H1 (cell line): ENCODE measurements at regions not wholly inside any gene's neighbourhood (a gene's known extent, or its start where the extent isn't known, plus 50 kb on each side); places are given as distances from the start of the nearest gene placed in this dataset.

ENCODE experiments used
- CTCF ChIA-PET: fragments of 300-600 bp; sonication (Branson Sonifier 250); formaldehyde crosslinking; loops from one replicate; lab custom pipeline; 2021; ENCODE audit not compliant: partially characterized antibody; lab: Charles Lee
- POLR2A ChIA-PET: fragments of 300-600 bp; sonication (Branson Sonifier 250); formaldehyde crosslinking; loops from one replicate; lab custom pipeline; 2021; ENCODE audit warnings: inconsistent platforms; ENCODE audit not compliant: partially characterized antibody; lab: Charles Lee
- DNase-seq, 2 experiments: peaks; one replicate each; pipeline versions ENCODE4 v3.0.0 to v3.0.0-alpha.2; 2010 to 2022; ENCODE audit warnings: low spot score in 2 of 2, low read depth in 1 of 2, mixed read lengths in 1 of 2
- FAIRE-seq: peaks from 2 replicates; lab custom pipeline; 2011; peaks lifted over from hg19 to GRCh38; lab: Jason Lieb, UNC
- H2AFZ ChIP-seq: 2 replicates; pipeline ENCODE4 v1.8.1; 2012; ENCODE audit warnings: low read length, inconsistent platforms
- H2AK5ac ChIP-seq: 2 replicates; pipeline ENCODE4 v1.6.1; 2013; ENCODE audit warnings: low read depth, low read length
- H2BK120ac ChIP-seq: replicated peaks from 2 replicates; pipeline ENCODE3; 2013; ENCODE audit warnings: low read depth, low read length, inconsistent platforms
- H2BK12ac ChIP-seq: 2 replicates; pipeline ENCODE4 v1.6.1; 2013; ENCODE audit warnings: low read depth, low read length
- H2BK15ac ChIP-seq: 2 replicates; pipeline ENCODE4 v1.6.1; 2013; ENCODE audit warnings: low read length
- H2BK20ac ChIP-seq: 2 replicates; pipeline ENCODE4 v1.6.1; 2013; ENCODE audit warnings: low read length
- H2BK5ac ChIP-seq: 2 replicates; pipeline ENCODE4 v1.6.1; 2013; ENCODE audit warnings: low read depth, low read length
- H3K14ac ChIP-seq: 2 replicates; pipeline ENCODE4 v1.6.1; 2013; ENCODE audit warnings: inconsistent platforms; ENCODE audit not compliant: insufficient read length
- H3K18ac ChIP-seq: 2 replicates; pipeline ENCODE4 v1.6.1; 2013; ENCODE audit warnings: low read length; ENCODE audit errors: extremely low read depth
- H3K23ac ChIP-seq: 2 replicates; pipeline ENCODE4 v1.6.1; 2013; ENCODE audit warnings: inconsistent platforms; ENCODE audit not compliant: insufficient read length
- H3K23me2 ChIP-seq: 2 replicates; pipeline ENCODE4 v1.6.1; 2013; ENCODE audit warnings: low read depth, low read length
- H3K27ac ChIP-seq: 2 replicates; pipeline ENCODE4 v1.6.1; 2011; ENCODE audit warnings: low read depth, low read length, inconsistent platforms
- H3K27me3 ChIP-seq, 4 experiments: replicated peaks in 1 of 4; 1 replicate in 1 of 4; 2 replicates in 3 of 4; pipeline versions ENCODE4 v1.6.1 to v1.8.1; 2011 to 2013; ENCODE audit warnings: low read length in 3 of 4, mild to moderate bottlenecking in 3 of 4, inconsistent platforms in 2 of 4, mixed read lengths in 2 of 4, moderate library complexity in 1 of 4; ENCODE audit not compliant: control insufficient read depth in 3 of 4, insufficient read depth in 3 of 4; ENCODE audit errors: extremely low read depth in 1 of 4
- H3K36me3 ChIP-seq, 4 experiments: 2 replicates each; pipeline versions ENCODE4 v1.6.1 to v1.8.1; 2011 to 2013; ENCODE audit warnings: mild to moderate bottlenecking in 4 of 4, low read length in 3 of 4, moderate library complexity in 2 of 4, control low read depth in 1 of 4, inconsistent platforms in 1 of 4; ENCODE audit not compliant: insufficient read depth in 4 of 4, control insufficient read depth in 2 of 4
- H3K4ac ChIP-seq: replicated peaks from 2 replicates; pipeline ENCODE3; 2013; ENCODE audit warnings: low read length, low read depth, mixed read lengths, inconsistent platforms; ENCODE audit not compliant: insufficient read length
- H3K4me1 ChIP-seq, 4 experiments: replicated peaks in 1 of 4; 1 replicate in 1 of 4; 2 replicates in 3 of 4; pipeline versions ENCODE4 v1.6.1 to v1.8.1; 2011 to 2013; ENCODE audit warnings: low read length in 3 of 4, inconsistent platforms in 2 of 4, mixed read lengths in 1 of 4; ENCODE audit not compliant: insufficient read depth in 4 of 4, control insufficient read depth in 3 of 4
- H3K4me2 ChIP-seq, 2 experiments: 2 replicates each; pipeline versions ENCODE4 v1.6.1 to v1.8.1; 2011 to 2013; ENCODE audit warnings: low read depth in 2 of 2, low read length in 2 of 2, control low read depth in 1 of 2, inconsistent platforms in 1 of 2, mild to moderate bottlenecking in 1 of 2; ENCODE audit not compliant: insufficient read depth in 1 of 2
- H3K4me3 ChIP-seq, 4 experiments: fragments of 200-600, 300-600 bp in 1 of 4; sonication (generic), shearing (Covaris generic), sonication (Bioruptor Twin) in 1 of 4; 2 replicates each; pipeline versions ENCODE4 v1.5.1 to v1.8.1; 2011 to 2016; ENCODE audit warnings: low read length in 4 of 4, low read depth in 3 of 4, control low read depth in 2 of 4, inconsistent platforms in 2 of 4, mild to moderate bottlenecking in 2 of 4, mixed read lengths in 1 of 4, moderate library complexity in 1 of 4; ENCODE audit not compliant: insufficient read depth in 2 of 4; ENCODE audit errors: extremely low read depth in 1 of 4
- H3K56ac ChIP-seq: replicated peaks from 2 replicates; pipeline ENCODE3; 2013; ENCODE audit warnings: low read depth, mild to moderate bottlenecking, mixed read lengths, low read length, inconsistent platforms; ENCODE audit not compliant: insufficient read length
- H3K79me1 ChIP-seq: 2 replicates; pipeline ENCODE4 v1.6.1; 2013; ENCODE audit warnings: low read depth, low read length, control low read depth
- H3K79me2 ChIP-seq, 2 experiments: 2 replicates each; pipeline versions ENCODE4 v1.6.1 to v1.8.1; 2012 to 2013; ENCODE audit warnings: low read length in 2 of 2, mild to moderate bottlenecking in 2 of 2, inconsistent platforms in 1 of 2; ENCODE audit not compliant: insufficient read depth in 2 of 2, control insufficient read depth in 1 of 2
- H3K9ac ChIP-seq, 4 experiments: replicated peaks in 1 of 4; 1 replicate in 1 of 4; 2 replicates in 3 of 4; pipeline versions ENCODE4 v1.6.1 to v1.8.1; 2011 to 2013; ENCODE audit warnings: low read depth in 3 of 4, low read length in 3 of 4, control low read depth in 2 of 4, mild to moderate bottlenecking in 2 of 4, moderate library complexity in 2 of 4, inconsistent platforms in 1 of 4; ENCODE audit errors: extremely low read depth in 1 of 4
- H3K9me3 ChIP-seq, 2 experiments: 2 replicates each; pipeline versions ENCODE4 v1.6.1 to v1.8.1; 2012 to 2013; ENCODE audit warnings: mild to moderate bottlenecking in 2 of 2, moderate library complexity in 2 of 2, control low read depth in 1 of 2, inconsistent platforms in 1 of 2, low read depth in 1 of 2, low read length in 1 of 2, mixed read lengths in 1 of 2; ENCODE audit not compliant: insufficient read depth in 2 of 2
- H4K20me1 ChIP-seq, 2 experiments: replicated peaks in 1 of 2; 2 replicates each; pipeline versions ENCODE3 to v1.8.1; 2011 to 2013; ENCODE audit warnings: inconsistent platforms in 2 of 2, low read length in 2 of 2, mild to moderate bottlenecking in 1 of 2; ENCODE audit not compliant: insufficient read depth in 2 of 2, control insufficient read depth in 1 of 2
- H4K5ac ChIP-seq: 2 replicates; pipeline ENCODE4 v1.6.1; 2013; ENCODE audit warnings: low read length, low read depth, mixed read lengths, inconsistent platforms; ENCODE audit not compliant: insufficient read length
- H4K8ac ChIP-seq: 2 replicates; pipeline ENCODE4 v1.8.0; 2013; ENCODE audit warnings: mild to moderate bottlenecking, moderate library complexity, low read length, inconsistent platforms; ENCODE audit not compliant: insufficient read depth; ENCODE audit errors: extremely low read depth
- H4K91ac ChIP-seq: replicated peaks from 2 replicates; pipeline ENCODE3; 2013; ENCODE audit warnings: low read length, mixed read lengths, inconsistent platforms; ENCODE audit not compliant: insufficient read length
- ASH2L ChIP-seq: fragments of 200-600, 300-600 bp; sonication (generic); IDR thresholded peaks from one replicate; pipeline ENCODE4 v1.7.1; 2017; ENCODE audit warnings: low read length
- CBX5 ChIP-seq: fragments of 300-800, 300-1000 bp; sonication (generic); IDR thresholded peaks from 2 replicates; pipeline ENCODE4 v1.7.1; 2016; ENCODE audit warnings: antibody characterized with exemption, low read length, low read depth
- CHD2 ChIP-seq: IDR thresholded peaks from 2 replicates; pipeline ENCODE4 v1.6.1; 2012; ENCODE audit warnings: low read length, improper control_type of control experiment
- CREB1 ChIP-seq: IDR thresholded peaks from 2 replicates; pipeline ENCODE4 v1.6.1; 2012; ENCODE audit warnings: inconsistent platforms
- EZH2 ChIP-seq: fragments of 200-600 bp; sonication (generic); IDR thresholded peaks from 2 replicates; pipeline ENCODE4 v1.7.1; 2012; ENCODE audit warnings: low read depth, mild to moderate bottlenecking, moderate library complexity, low read length, inconsistent platforms; ENCODE audit not compliant: severe bottlenecking
- HDAC6 ChIP-seq: IDR thresholded peaks from one replicate; pipeline ENCODE4 v1.7.1; 2012; ENCODE audit warnings: low read depth, mild to moderate bottlenecking, inconsistent platforms, low read length, moderate library complexity
- JUN ChIP-seq: IDR thresholded peaks from 2 replicates; pipeline ENCODE4 v1.6.1; 2011; ENCODE audit warnings: low read depth, mild to moderate bottlenecking, improper control_type of control experiment, low read length
- NANOG ChIP-seq: IDR thresholded peaks from 2 replicates; pipeline ENCODE4 v1.6.1; 2011; ENCODE audit warnings: low read length, low read depth, mild to moderate bottlenecking, inconsistent platforms; ENCODE audit not compliant: insufficient read depth, poor library complexity, severe bottlenecking
- POU5F1 ChIP-seq: IDR thresholded peaks from 2 replicates; pipeline ENCODE4 v1.6.1; 2011; ENCODE audit warnings: low read depth, mild to moderate bottlenecking, low read length, moderate library complexity
- SIRT6 ChIP-seq: IDR thresholded peaks from one replicate; pipeline ENCODE4 v1.7.1; 2012; ENCODE audit warnings: low read length, inconsistent platforms
- SP4 ChIP-seq: IDR thresholded peaks from 2 replicates; pipeline ENCODE4 v1.6.1; 2012; ENCODE audit warnings: low read length, inconsistent platforms
- TCF12 ChIP-seq: IDR thresholded peaks from 2 replicates; pipeline ENCODE4 v1.6.1; 2011; ENCODE audit warnings: low read depth, mild to moderate bottlenecking, low read length
- WGBS, 2 experiments: shearing (Covaris generic) in 1 of 2; methylation state at CpG; one replicate each; pipeline versions ENCODE4 v1.1.6 to v1.1.7; 2013 to 2015; ENCODE audit warnings: low lambda C conversion rate in 2 of 2, mixed read lengths in 2 of 2, inconsistent platforms in 1 of 2, low coverage in 1 of 2, missing lambda C conversion rate in 1 of 2; ENCODE audit not compliant: insufficient replicate concordance in 2 of 2, insufficient coverage in 1 of 2, insufficient read length in 1 of 2; ENCODE audit errors: extremely low coverage in 1 of 2, missing lambda C conversion rate in 1 of 2; 5-methylcytosine and 5-hydroxymethylcytosine counted together

DNA sequence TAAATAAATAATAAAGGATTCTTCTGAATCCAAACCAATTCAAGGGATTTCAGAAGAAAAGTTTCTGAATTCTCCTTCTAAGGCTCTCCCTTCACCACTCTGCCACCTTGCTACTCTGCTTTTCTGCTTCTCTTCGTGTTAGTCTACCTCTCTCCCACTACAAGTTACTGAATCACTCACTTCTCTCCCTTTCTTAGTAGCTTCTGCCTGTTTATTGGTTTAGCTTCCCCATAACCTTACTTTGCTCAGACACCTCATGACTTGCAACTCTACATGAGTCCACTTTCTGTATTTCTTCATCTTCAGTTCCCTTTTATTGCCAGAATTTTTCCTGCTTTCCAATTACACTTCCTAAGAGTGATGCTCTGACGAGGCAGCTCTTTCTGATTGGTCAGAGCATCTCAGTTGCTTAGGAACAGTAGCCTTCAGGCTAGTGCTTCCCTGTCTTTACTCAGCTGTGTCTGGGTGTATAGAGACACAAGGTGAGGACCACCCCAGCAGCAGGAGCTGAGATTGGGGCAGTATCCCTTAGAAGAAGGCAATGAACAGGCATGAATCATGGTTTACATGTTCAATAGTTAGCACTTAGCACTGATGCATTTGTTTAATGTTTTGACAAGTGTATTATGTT lies 144.6 kb downstream of the SLC30A10 start:
- no peak overlapping the region for H3K27ac ChIP-seq
- no peak overlapping the region for H3K56ac ChIP-seq
- H2BK15ac ChIP-seq = no peak overlapping the region
- FAIRE-seq (no peak), DNase-seq (no peak)
- H3K9ac ChIP-seq = no peak overlapping the region
- no peak for TF ChIP-seq SP4
- TF ChIP-seq HDAC6 = no peak
- no peak for TF ChIP-seq POU5F1
- no peak for TF ChIP-seq EZH2
- no peak for TF ChIP-seq CHD2
- no peak for TF ChIP-seq CBX5
- TF ChIP-seq SIRT6 = no peak
- no peak for TF ChIP-seq ASH2L
- no peak for TF ChIP-seq CREB1
- TF ChIP-seq TCF12 = no peak
- TF ChIP-seq NANOG = no peak
- TF ChIP-seq JUN = no peak
- H3K4me2 ChIP-seq = no peak overlapping the region
- H2BK12ac ChIP-seq = no peak overlapping the region
- no peaks in the 10 kb centered on the region for H3K9me3 ChIP-seq
- H4K8ac ChIP-seq = no peak overlapping the region
- H3K23me2 ChIP-seq = no peaks in the 10 kb centered on the region; the same call in 1 of the 2 replicates
- ChIA-PET CTCF (interaction anchor here (1.0 to 2.7 kb wide), 2 partner anchors 29 to 123 kb away, joined by 3 to 10 read pairs; no protein-coding TSS in a partner anchor), POLR2A (no interaction called here)
- no peak overlapping the region for H3K18ac ChIP-seq
- no peak overlapping the region for H4K91ac ChIP-seq
- no peak overlapping the region for H2BK20ac ChIP-seq
- no peak overlapping the region for H3K4me3 ChIP-seq
- no peaks in the 10 kb centered on the region for H3K27me3 ChIP-seq
- no peak overlapping the region for H2BK5ac ChIP-seq
- no peaks in the 10 kb centered on the region for H3K79me1 ChIP-seq
- no peak overlapping the region for H2AK5ac ChIP-seq
- H3K23ac ChIP-seq = no peak overlapping the region
- no peaks in the 10 kb centered on the region for H4K20me1 ChIP-seq
- no peaks in the 10 kb centered on the region; a peak in 1 of 7 replicates for H3K4me1 ChIP-seq
- H3K79me2 ChIP-seq = no peaks in the 10 kb centered on the region
- H2BK120ac ChIP-seq = no peak overlapping the region
- H3K36me3 ChIP-seq = no peaks in the 10 kb centered on the region
- no peak overlapping the region for H4K5ac ChIP-seq
- no peak overlapping the region for H2AFZ ChIP-seq
- 88% methylated on average over 2 of the region's 2 CpGs; no CpG with 5 or more reads in 1 of the 2 experiments for WGBS, 2 experiments
- no peak overlapping the region for H3K4ac ChIP-seq
- no peak overlapping the region for H3K14ac ChIP-seq
